ENCODE measurements at regions not wholly inside any gene's neighbourhood (a gene's known extent, or its start where the extent isn't known, plus 50 kb on each side); places are given as distances from the start of the nearest gene placed in this dataset.
"Not testable (repeated sequence)": the region's sequence is repeated elsewhere in the genome, so short reads cannot be mapped to it uniquely, and the experiment has no call there.

- Histone ChIP-seq H3K4me1 (no peaks in the 10 kb centered on the region), H3K27ac (no peak overlapping the region), H3K36me3 (no peaks in the 10 kb centered on the region), H3K27me3 (no peaks in the 10 kb centered on the region), H3K4me3 (no peak overlapping the region), H3K9me3 (no peaks in the 10 kb centered on the region)
- TF ChIP-seq POLR2A (IDR thresholded peaks at IDR 0.05) (no peak), CTCF (IDR thresholded peaks at IDR 0.05) (no peak), POLR2AphosphoS5 (IDR thresholded peaks at IDR 0.05) (no peak), EP300 (IDR thresholded peaks at IDR 0.05; ENCODE audit: low read depth) (no peak)
- intact Hi-C loops (cut with DNase I; ENCODE audit: low total_unique reads): no loop called here
- DNase-seq: no peak
- WGBS, 2 donors (ENCODE audit: low coverage in 1 of 2): 74 to 81% methylated on average over 3 of the region's 3 CpGs
- in situ Hi-C loops (cut with MboI; ENCODE audit: low pct_ligation_motif_present in 1 of 4, low pct_unique_long_range_greater_than_20kb in 1 of 4, low sequenced_read_pairs in 3 of 4): loop anchor here in 2 of 4 donors (25.0 kb wide), 2 partner anchors 141 to 166 kb away; no protein-coding TSS in a partner anchor
Measured at GRCh38 chr2:138078153-138078552, 113.9 kb downstream of the HNMT start.

DNA sequence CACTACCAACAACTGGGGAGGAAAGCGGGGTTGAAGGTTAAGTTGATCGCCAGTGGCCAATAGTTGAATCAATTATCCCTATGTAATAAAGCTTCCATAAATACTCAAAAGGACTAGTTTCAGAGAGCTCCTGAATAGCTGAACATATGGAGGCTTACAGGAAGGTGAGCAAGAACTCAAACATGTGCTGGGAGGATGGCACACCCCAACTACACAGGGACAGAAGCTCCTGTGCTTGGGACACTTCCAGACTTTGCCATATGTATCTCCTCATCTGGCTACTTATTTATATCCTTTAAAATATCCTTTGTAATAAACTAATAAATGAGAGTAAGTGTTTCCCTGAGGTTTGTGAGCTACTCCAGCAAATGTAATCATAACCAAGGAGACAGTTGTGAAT, 115.7 kb downstream of the HNMT start:
- Histone ChIP-seq H3K36me3 (no peaks in the 10 kb centered on the region), H3K27ac (no peak overlapping the region), H3K9me3 (no peaks in the 10 kb centered on the region), H3K4me1 (no peaks in the 10 kb centered on the region), H3K27me3 (no peaks in the 10 kb centered on the region), H3K4me3 (no peak overlapping the region)
- no peak for DNase-seq
- in situ Hi-C loops (cut with MboI; ENCODE audit: low pct_ligation_motif_present in 1 of 4, low pct_unique_long_range_greater_than_20kb in 1 of 4, low sequenced_read_pairs in 3 of 4) (loop anchor here in 3 of 4 donors (10.0 to 25.0 kb wide), 3 partner anchors 143 to 168 kb away; no protein-coding TSS in a partner anchor), intact Hi-C loops (cut with DNase I; ENCODE audit: low total_unique reads) (no loop called here)
- no peak for TF ChIP-seq EP300 (IDR thresholded peaks at IDR 0.05; ENCODE audit: low read depth)
- TF ChIP-seq POLR2A (IDR thresholded peaks at IDR 0.05): no peak
- TF ChIP-seq POLR2AphosphoS5 (IDR thresholded peaks at IDR 0.05): no peak
- no peak for TF ChIP-seq CTCF (IDR thresholded peaks at IDR 0.05)
- 95% methylated on average over 2 of the region's 2 CpGs; no CpG with 5 or more reads in 1 of the 2 donors for WGBS, 2 donors (ENCODE audit: low coverage in 1 of 2)

GRCh38 chr2:138081225-138082073, 117.2 kb downstream of the HNMT start:
- Histone ChIP-seq H3K36me3 (no peaks in the 10 kb centered on the region), H3K9me3 (no peaks in the 10 kb centered on the region), H3K27me3 (no peaks in the 10 kb centered on the region), H3K27ac (no peak overlapping the region), H3K4me1 (no peaks in the 10 kb centered on the region), H3K4me3 (no peak overlapping the region)
- TF ChIP-seq EP300 (IDR thresholded peaks at IDR 0.05; ENCODE audit: low read depth) (no peak), CTCF (IDR thresholded peaks at IDR 0.05) (no peak), POLR2A (IDR thresholded peaks at IDR 0.05) (no peak), POLR2AphosphoS5 (IDR thresholded peaks at IDR 0.05) (no peak)
- in situ Hi-C loops (cut with MboI; ENCODE audit: low pct_ligation_motif_present in 1 of 4, low pct_unique_long_range_greater_than_20kb in 1 of 4, low sequenced_read_pairs in 3 of 4) (loop anchor here in 3 of 4 donors (10.0 to 25.0 kb wide), 3 partner anchors 144 to 169 kb away; no protein-coding TSS in a partner anchor), intact Hi-C loops (cut with DNase I; ENCODE audit: low total_unique reads) (no loop called here)
- whole genome bisulfite sequencing, 2 donors (ENCODE audit: low coverage in 1 of 2): 63 to 74% methylated on average over 8 of the region's 8 CpGs
- no peak for DNase-seq

DNA sequence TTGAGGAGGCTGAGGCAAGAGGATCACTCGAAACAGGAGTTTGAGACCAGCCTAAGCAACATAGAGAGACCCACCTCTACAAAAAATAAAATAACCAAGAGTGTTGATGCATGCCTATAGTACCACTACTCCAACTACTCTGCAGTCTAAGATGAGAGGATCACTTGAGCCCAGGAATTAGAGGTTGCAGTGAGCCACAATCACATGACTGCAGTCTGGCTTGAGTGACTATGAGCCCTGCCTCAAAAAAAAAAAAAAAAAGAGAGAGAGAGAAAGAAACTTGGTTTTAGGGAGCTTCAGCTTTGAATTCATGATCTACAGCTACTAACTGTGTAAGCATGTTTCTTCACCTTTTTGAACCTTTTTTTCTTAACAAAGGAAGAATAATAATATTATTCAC, 119.9 kb downstream of the HNMT start:
- TF ChIP-seq POLR2A (IDR thresholded peaks at IDR 0.05) (no peak), POLR2AphosphoS5 (IDR thresholded peaks at IDR 0.05) (no peak), EP300 (IDR thresholded peaks at IDR 0.05; ENCODE audit: low read depth) (no peak), CTCF (IDR thresholded peaks at IDR 0.05) (no peak)
- in situ Hi-C loops (cut with MboI; ENCODE audit: low pct_ligation_motif_present in 1 of 4, low pct_unique_long_range_greater_than_20kb in 1 of 4, low sequenced_read_pairs in 3 of 4): loop anchor here in 3 of 4 donors (10.0 to 25.0 kb wide), 3 partner anchors 147 to 172 kb away; no protein-coding TSS in a partner anchor
- intact Hi-C loops (cut with DNase I; ENCODE audit: low total_unique reads): no loop called here
- H3K9me3 ChIP-seq: no peaks in the 10 kb centered on the region
- no peak overlapping the region for H3K4me3 ChIP-seq
- H3K36me3 ChIP-seq: no peaks in the 10 kb centered on the region
- peaks cover 0 to 18% (median 10%) of the 10 kb centered on the region in 4 donors for H3K4me1 ChIP-seq
- H3K27ac ChIP-seq: no peak overlapping the region
- WGBS, 2 donors (ENCODE audit: low coverage in 1 of 2): 67 to 71% methylated on average over 1 of the region's 1 CpG
- DNase-seq: no peak
- no peaks in the 10 kb centered on the region for H3K27me3 ChIP-seq

DNA sequence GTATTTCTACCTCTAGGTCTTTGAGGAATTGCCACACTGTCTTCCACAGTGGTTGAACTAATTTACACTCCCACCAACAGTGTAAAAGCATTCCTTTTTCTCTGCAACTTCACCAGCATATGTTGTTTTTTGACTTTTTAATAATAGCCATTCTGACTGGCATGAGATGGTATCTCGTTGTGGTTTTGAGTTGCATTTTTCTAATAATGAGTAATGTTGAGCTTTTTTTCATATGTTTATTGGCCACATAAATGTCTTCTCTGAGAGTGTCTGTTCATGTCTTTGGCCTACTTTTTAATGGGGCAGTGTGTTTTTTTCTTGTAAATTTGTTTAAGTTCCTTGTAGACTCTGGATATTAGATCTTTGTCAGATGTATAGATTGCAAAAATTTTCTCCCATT, 121.2 kb downstream of the HNMT start:
- WGBS, 2 donors (ENCODE audit: low coverage in 1 of 2): 71 to 88% methylated on average over 1 of the region's 1 CpG

More for the DNA sequence above, 121.2 kb downstream of the HNMT start:
- in situ Hi-C loops (cut with MboI; ENCODE audit: low pct_ligation_motif_present in 1 of 4, low pct_unique_long_range_greater_than_20kb in 1 of 4, low sequenced_read_pairs in 3 of 4): loop anchor here in 3 of 4 donors (10.0 to 25.0 kb wide), 3 partner anchors 148 to 173 kb away; no protein-coding TSS in a partner anchor
- H3K4me3 ChIP-seq; H3K9me3 ChIP-seq; H3K36me3 ChIP-seq; intact Hi-C loops (cut with DNase I; ENCODE audit: low total_unique reads); H3K27ac ChIP-seq; DNase-seq; H3K27me3 ChIP-seq: not testable (repeated sequence)
- H3K4me1 ChIP-seq: peaks cover 0 to 18% (median 10%) of the 10 kb centered on the region in 4 donors

Measured in transverse colon (tissue), 4 donors.